Activated CD4-positive, alpha-beta T cell treated with anti-CD3 and anti-CD28 coated beads for 36 hours (primary cell): ENCODE measurements at regions not wholly inside any gene's neighbourhood (a gene's known extent, or its start where the extent isn't known, plus 50 kb on each side); places are given as distances from the start of the nearest gene placed in this dataset.

Source experiments
- ATAC-seq: fragments of 200-7000 bp; cut with Tn5 transposase; one replicate; pipeline ENCODE4 v1.10.0; 2021; ENCODE audit warnings: mild to moderate bottlenecking, moderate library complexity
- CTCF ChIA-PET: fragments of 350-600 bp; sonication (Branson Sonifier 250); formaldehyde crosslinking; loops from one replicate; lab custom pipeline; 2021; ENCODE audit warnings: antibody characterized with exemption; lab: Charles Lee
- POLR2A ChIA-PET: fragments of 350-600 bp; sonication (Branson Sonifier 250); formaldehyde crosslinking; loops from one replicate; lab custom pipeline; 2021; ENCODE audit warnings: antibody characterized with exemption, inconsistent platforms; lab: Charles Lee
- DNase-seq: peaks from one replicate; pipeline ENCODE4 v3.0.0-alpha.2; 2020
- H3K27ac Mint-ChIP-seq: one replicate; pipeline ENCODE4 v1.8.0; 2021; ENCODE audit warnings: mixed read lengths
- H3K27me3 Mint-ChIP-seq: one replicate; pipeline ENCODE4 v1.8.0; 2021; ENCODE audit warnings: mixed read lengths
- H3K36me3 Mint-ChIP-seq: one replicate; pipeline ENCODE4 v1.8.0; 2021; ENCODE audit warnings: low read depth, mixed read lengths
- H3K4me1 Mint-ChIP-seq: one replicate; pipeline ENCODE4 v1.8.0; 2021; ENCODE audit warnings: mixed read lengths
- H3K4me3 Mint-ChIP-seq: one replicate; pipeline ENCODE4 v1.8.0; 2021; ENCODE audit warnings: mild to moderate bottlenecking, moderate library complexity, mixed read lengths
- H3K9me3 Mint-ChIP-seq: one replicate; pipeline ENCODE4 v1.8.0; 2021; ENCODE audit warnings: low read depth, mixed read lengths
- intact Hi-C, 2 experiments: fragments of 100-400 bp; cut with DNase I in 1 of 2; cut with micrococcal nuclease in 1 of 2; formaldehyde crosslinking; loops; one replicate each; pipeline versions ENCODE4 v1.14.2 to v1.15.1; 2022 to 2024; cut with DNase I, micrococcal nuclease

GRCh38 chr1:229993894-229994293 is 73.1 kb upstream of the GALNT2 start:
- Mint-ChIP-seq H3K27ac (no peak overlapping the region), H3K9me3 (no peaks in the 10 kb centered on the region), H3K27me3 (no peaks in the 10 kb centered on the region), H3K4me3 (no peak overlapping the region), H3K4me1 (no peaks in the 10 kb centered on the region), H3K36me3 (no peaks in the 10 kb centered on the region)
- DNase-seq, result no peak
- intact Hi-C loops, result no loop called here
- ATAC-seq, result no peak
- ChIA-PET CTCF (no interaction called here), POLR2A (no interaction called here)

GRCh38 chr1:229999004-229999670 is 67.9 kb upstream of the GALNT2 start:
- DNase-seq (no peak), ATAC-seq (no peak)
- Mint-ChIP-seq H3K27me3 (no peaks in the 10 kb centered on the region), H3K4me1 (no peaks in the 10 kb centered on the region), H3K4me3 (no peak overlapping the region), H3K27ac (no peak overlapping the region), H3K9me3 (no peaks in the 10 kb centered on the region), H3K36me3 (no peaks in the 10 kb centered on the region)
- intact Hi-C loops, result no loop called here
- ChIA-PET CTCF (interaction anchor here (1.0 kb wide), 1 partner anchor 168 kb away, joined by 3 read pairs; no protein-coding TSS in a partner anchor), POLR2A (no interaction called here)

GRCh38 chr1:230000493-230001184 is 66.4 kb upstream of the GALNT2 start:
- H3K4me1 Mint-ChIP-seq, result no peaks in the 10 kb centered on the region
- DNase-seq (no peak), ATAC-seq (no peak)
- POLR2A ChIA-PET, result no interaction called here
- no peaks in the 10 kb centered on the region for H3K9me3 Mint-ChIP-seq
- H3K27ac Mint-ChIP-seq, result no peak overlapping the region
- no peaks in the 10 kb centered on the region for H3K36me3 Mint-ChIP-seq
- no peak overlapping the region for H3K4me3 Mint-ChIP-seq
- intact Hi-C loops, result no loop called here
- peaks cover 3% of the 10 kb centered on the region for H3K27me3 Mint-ChIP-seq
- CTCF ChIA-PET, result interaction anchor here (0.6 kb wide), 1 partner anchor 435 kb away, joined by 3 read pairs; no protein-coding TSS in a partner anchor

GRCh38 chr1:230002164-230002803 is 64.8 kb upstream of the GALNT2 start:
- Mint-ChIP-seq H3K4me3 (no peak overlapping the region), H3K27me3 (peaks cover 3% of the 10 kb centered on the region), H3K36me3 (no peaks in the 10 kb centered on the region), H3K4me1 (no peaks in the 10 kb centered on the region), H3K9me3 (no peaks in the 10 kb centered on the region), H3K27ac (no peak overlapping the region)
- ChIA-PET POLR2A (no interaction called here), CTCF (no interaction called here)
- intact Hi-C loops, result no loop called here
- ATAC-seq (no peak), DNase-seq (no peak)

- ChIA-PET POLR2A (interaction anchor here (1.2 kb wide), 1 partner anchor 12 kb away, joined by 3 read pairs; no protein-coding TSS in a partner anchor), CTCF (no interaction called here)
- ATAC-seq (no peak), DNase-seq (no peak)
- H3K4me1 Mint-ChIP-seq, result no peaks in the 10 kb centered on the region
- intact Hi-C loops, result no loop called here
- H3K27ac Mint-ChIP-seq, result no peak overlapping the region
- H3K4me3 Mint-ChIP-seq, result no peak overlapping the region
- H3K9me3 Mint-ChIP-seq, result no peaks in the 10 kb centered on the region
- H3K36me3 Mint-ChIP-seq, result no peaks in the 10 kb centered on the region
- H3K27me3 Mint-ChIP-seq, result peaks cover 3% of the 10 kb centered on the region
These were observed 63.6 kb upstream of the GALNT2 start for GRCh38 chr1:230003409-230003808.

GRCh38 chr1:230005040-230005439 is 62.0 kb upstream of the GALNT2 start:
- Mint-ChIP-seq H3K4me1 (no peaks in the 10 kb centered on the region), H3K27me3 (peaks cover 3% of the 10 kb centered on the region), H3K27ac (no peak overlapping the region), H3K4me3 (no peak overlapping the region), H3K36me3 (no peaks in the 10 kb centered on the region), H3K9me3 (no peaks in the 10 kb centered on the region)
- CTCF ChIA-PET, result interaction anchor here (0.6 kb wide), 1 partner anchor 21 kb away, joined by 4 read pairs; no protein-coding TSS in a partner anchor
- DNase-seq, result no peak
- intact Hi-C loops, result no loop called here
- POLR2A ChIA-PET, result no interaction called here
- no peak for ATAC-seq

GRCh38 chr1:230008721-230009120 is 58.3 kb upstream of the GALNT2 start:
- Mint-ChIP-seq H3K27me3 (peaks cover 3% of the 10 kb centered on the region), H3K4me1 (no peaks in the 10 kb centered on the region), H3K9me3 (no peaks in the 10 kb centered on the region), H3K4me3 (no peak overlapping the region), H3K36me3 (no peaks in the 10 kb centered on the region), H3K27ac (no peak overlapping the region)
- POLR2A ChIA-PET, result no interaction called here
- DNase-seq (no peak), ATAC-seq (no peak)
- intact Hi-C loops, result no loop called here
- CTCF ChIA-PET, result no interaction called here

GRCh38 chr1:230009611-230010313 is 57.3 kb upstream of the GALNT2 start:
- ChIA-PET CTCF (no interaction called here), POLR2A (no interaction called here)
- no peak overlapping the region for H3K4me3 Mint-ChIP-seq

GRCh38 chr1:230010603-230011332 is 56.3 kb upstream of the GALNT2 start:
- no peak overlapping the region for H3K27ac Mint-ChIP-seq
- POLR2A ChIA-PET, result no interaction called here
- H3K4me1 Mint-ChIP-seq, result no peaks in the 10 kb centered on the region
- no peak overlapping the region for H3K4me3 Mint-ChIP-seq
- no peaks in the 10 kb centered on the region for H3K9me3 Mint-ChIP-seq
- no peaks in the 10 kb centered on the region for H3K27me3 Mint-ChIP-seq
- intact Hi-C loops, result no loop called here
- DNase-seq (no peak), ATAC-seq (no peak)
- CTCF ChIA-PET, result interaction anchor here (0.7 kb wide), 1 partner anchor 51 kb away, joined by 3 read pairs; no protein-coding TSS in a partner anchor
- H3K36me3 Mint-ChIP-seq, result no peaks in the 10 kb centered on the region

More at GRCh38 chr1:230009611-230010313, 57.3 kb upstream of the GALNT2 start:
- no peak for ATAC-seq
- no peaks in the 10 kb centered on the region for H3K9me3 Mint-ChIP-seq
- H3K27me3 Mint-ChIP-seq, result no peaks in the 10 kb centered on the region
- no peak for DNase-seq
- H3K27ac Mint-ChIP-seq, result no peak overlapping the region
- intact Hi-C loops, result no loop called here
- no peaks in the 10 kb centered on the region for H3K4me1 Mint-ChIP-seq
- no peaks in the 10 kb centered on the region for H3K36me3 Mint-ChIP-seq

GRCh38 chr1:230011333-230012092 is 55.5 kb upstream of the GALNT2 start:
- no peak for DNase-seq
- H3K36me3 Mint-ChIP-seq, result no peaks in the 10 kb centered on the region
- intact Hi-C loops, result no loop called here
- no peak for ATAC-seq
- H3K9me3 Mint-ChIP-seq, result no peaks in the 10 kb centered on the region
- H3K27me3 Mint-ChIP-seq, result no peaks in the 10 kb centered on the region
- H3K4me3 Mint-ChIP-seq, result no peak overlapping the region
- no peaks in the 10 kb centered on the region for H3K4me1 Mint-ChIP-seq
- CTCF ChIA-PET, result interaction anchor here (0.7 kb wide), 1 partner anchor 50 kb away, joined by 3 read pairs; no protein-coding TSS in a partner anchor
- no peak overlapping the region for H3K27ac Mint-ChIP-seq
- POLR2A ChIA-PET, result no interaction called here
